T-helper 2 cell treated with Interferon-gamma antibody and Interleukin-4, amounts not matched to agents 5 μg/mL and 100 μg/mL, for 36 hours (primary cell): ENCODE measurements at regions not wholly inside any gene's neighbourhood (a gene's known extent, or its start where the extent isn't known, plus 50 kb on each side); places are given as distances from the start of the nearest gene placed in this dataset.

Experiments used
- DNase-seq: peaks from one replicate; pipeline ENCODE4 v3.0.0; 2021; ENCODE audit warnings: low spot score
- H3K27ac Mint-ChIP-seq: one replicate; pipeline ENCODE4 v1.8.0; 2021; ENCODE audit warnings: mild to moderate bottlenecking, mixed read lengths
- H3K27me3 Mint-ChIP-seq: one replicate; pipeline ENCODE4 v1.8.0; 2021; ENCODE audit warnings: low read depth, mixed read lengths
- H3K36me3 Mint-ChIP-seq: one replicate; pipeline ENCODE4 v1.8.0; 2021; ENCODE audit warnings: low read depth, mixed read lengths
- H3K4me1 Mint-ChIP-seq: one replicate; pipeline ENCODE4 v1.8.0; 2021; ENCODE audit warnings: low read depth, mixed read lengths
- H3K4me3 Mint-ChIP-seq: one replicate; pipeline ENCODE4 v1.8.0; 2022; ENCODE audit warnings: mild to moderate bottlenecking, moderate library complexity, mixed read lengths
- H3K9me3 Mint-ChIP-seq: one replicate; pipeline ENCODE4 v1.8.0; 2021; ENCODE audit warnings: mixed read lengths

DNA sequence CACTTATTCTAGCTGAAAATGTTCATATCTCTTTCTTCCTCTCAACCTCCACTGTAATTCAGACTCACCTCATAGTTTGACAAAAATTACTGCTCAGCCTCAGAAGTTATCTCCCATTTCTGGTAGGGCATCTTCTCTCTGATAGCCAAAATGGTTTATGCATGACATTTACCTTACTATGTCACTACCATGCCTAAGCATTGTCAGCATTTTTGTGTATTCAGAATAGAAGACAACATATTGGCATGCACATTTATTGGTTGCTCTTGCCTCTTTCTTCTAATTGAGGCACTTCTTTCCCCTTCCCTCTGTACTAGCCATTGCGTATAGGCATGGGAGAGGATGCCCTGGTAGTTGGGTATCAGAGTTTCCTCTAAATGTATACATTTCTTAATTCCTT lies 406.1 kb upstream of the DCC start:
- H3K4me1 Mint-ChIP-seq: no peaks in the 10 kb centered on the region
- H3K27ac Mint-ChIP-seq: no peak overlapping the region
- no peaks in the 10 kb centered on the region for H3K36me3 Mint-ChIP-seq
- H3K4me3 Mint-ChIP-seq: no peak overlapping the region
- H3K27me3 Mint-ChIP-seq: no peaks in the 10 kb centered on the region
- H3K9me3 Mint-ChIP-seq: peaks cover 21% of the 10 kb centered on the region
- no peak for DNase-seq

DNA sequence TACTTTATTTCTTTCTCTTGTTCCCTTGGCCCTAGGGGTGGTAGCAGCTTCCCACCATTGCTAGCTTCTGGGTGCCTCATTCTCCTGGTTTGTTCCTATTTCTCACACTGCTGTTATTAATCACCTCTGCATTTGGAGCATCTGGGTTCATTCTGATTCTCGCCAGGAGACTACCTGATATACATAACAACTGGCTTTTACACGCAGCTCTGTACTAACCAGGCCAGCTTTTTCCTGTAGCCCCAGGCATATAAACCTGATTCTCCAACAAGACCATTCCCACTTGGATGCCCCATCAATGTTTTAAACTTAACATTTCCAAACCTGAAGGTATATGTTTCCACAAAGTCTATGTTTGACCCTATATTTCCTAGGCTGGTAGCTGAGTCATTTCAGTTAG lies 403.9 kb upstream of the DCC start:
- Mint-ChIP-seq H3K4me1 (no peaks in the 10 kb centered on the region), H3K27me3 (no peaks in the 10 kb centered on the region), H3K36me3 (no peaks in the 10 kb centered on the region), H3K9me3 (peaks cover 11% of the 10 kb centered on the region), H3K27ac (no peak overlapping the region), H3K4me3 (no peak overlapping the region)
- DNase-seq: no peak

DNA sequence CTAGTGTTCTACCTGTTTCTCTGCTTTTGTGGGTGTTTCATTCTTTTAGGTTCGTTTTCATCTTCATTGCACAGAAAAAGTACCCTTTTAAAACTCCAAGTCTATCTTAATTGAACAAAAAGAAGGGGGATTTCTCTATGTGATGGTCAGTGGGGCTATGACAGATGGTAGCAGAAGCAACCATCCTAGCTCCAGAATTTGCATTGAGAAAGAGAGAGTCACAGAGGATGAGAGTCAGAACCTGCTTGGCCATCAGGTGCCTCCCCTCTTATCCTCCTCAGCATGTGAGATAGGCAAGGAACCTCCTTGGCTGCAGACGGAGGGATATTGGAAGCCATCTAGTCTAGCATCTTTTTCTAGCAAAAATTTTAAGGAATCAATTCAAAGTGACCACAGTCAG lies 398.0 kb upstream of the DCC start:
- Mint-ChIP-seq H3K27ac (no peak overlapping the region), H3K9me3 (peaks cover 2% of the 10 kb centered on the region), H3K4me3 (no peak overlapping the region), H3K36me3 (no peaks in the 10 kb centered on the region), H3K4me1 (no peaks in the 10 kb centered on the region), H3K27me3 (no peaks in the 10 kb centered on the region)
- DNase-seq: no peak

DNA sequence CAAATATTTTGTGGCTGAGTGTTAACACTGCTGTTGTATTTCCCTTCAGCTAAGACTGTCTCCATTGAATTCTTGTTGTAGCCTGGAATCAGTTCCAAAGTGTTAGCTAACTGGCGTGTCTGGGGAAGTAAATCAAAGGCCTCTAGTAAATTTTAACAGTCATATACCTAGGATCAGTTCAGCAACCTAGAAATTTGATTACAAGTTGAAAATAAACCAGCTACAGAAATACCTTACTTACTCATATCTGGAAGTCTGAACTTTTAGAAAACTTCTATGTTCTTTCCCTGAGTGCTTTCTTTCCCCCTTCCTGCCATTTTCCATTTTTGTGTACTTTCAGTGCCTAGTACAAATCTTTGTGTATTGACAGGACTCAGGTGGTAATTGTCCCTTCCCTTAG lies 396.7 kb upstream of the DCC start:
- DNase-seq: no peak
- no peaks in the 10 kb centered on the region for H3K27me3 Mint-ChIP-seq
- H3K4me1 Mint-ChIP-seq: no peaks in the 10 kb centered on the region
- H3K9me3 Mint-ChIP-seq: no peaks in the 10 kb centered on the region
- no peak overlapping the region for H3K4me3 Mint-ChIP-seq
- H3K36me3 Mint-ChIP-seq: no peaks in the 10 kb centered on the region
- H3K27ac Mint-ChIP-seq: no peak overlapping the region

DNA sequence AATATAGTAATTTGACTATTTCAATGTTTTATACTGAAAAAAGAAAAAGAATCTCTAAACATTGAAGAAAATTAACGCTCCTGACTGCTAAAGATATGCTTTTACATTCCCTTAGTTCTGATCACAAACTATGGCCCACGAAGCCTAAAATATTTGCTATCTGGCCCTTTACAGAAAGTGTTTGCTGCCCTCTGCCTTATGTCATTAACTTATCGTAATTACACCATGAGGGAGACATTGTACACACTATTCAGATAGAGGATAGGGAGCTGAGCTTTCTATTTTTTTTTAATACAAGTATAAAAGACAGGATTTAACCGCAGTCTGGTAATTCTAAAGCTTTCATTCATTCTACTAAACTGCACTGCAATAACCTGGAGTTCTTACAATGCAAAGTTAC lies 393.1 kb upstream of the DCC start:
- no peaks in the 10 kb centered on the region for H3K27me3 Mint-ChIP-seq
- H3K9me3 Mint-ChIP-seq: peaks cover 12% of the 10 kb centered on the region
- H3K4me1 Mint-ChIP-seq: no peaks in the 10 kb centered on the region
- no peaks in the 10 kb centered on the region for H3K36me3 Mint-ChIP-seq
- no peak for DNase-seq
- H3K4me3 Mint-ChIP-seq: no peak overlapping the region
- no peak overlapping the region for H3K27ac Mint-ChIP-seq

DNA sequence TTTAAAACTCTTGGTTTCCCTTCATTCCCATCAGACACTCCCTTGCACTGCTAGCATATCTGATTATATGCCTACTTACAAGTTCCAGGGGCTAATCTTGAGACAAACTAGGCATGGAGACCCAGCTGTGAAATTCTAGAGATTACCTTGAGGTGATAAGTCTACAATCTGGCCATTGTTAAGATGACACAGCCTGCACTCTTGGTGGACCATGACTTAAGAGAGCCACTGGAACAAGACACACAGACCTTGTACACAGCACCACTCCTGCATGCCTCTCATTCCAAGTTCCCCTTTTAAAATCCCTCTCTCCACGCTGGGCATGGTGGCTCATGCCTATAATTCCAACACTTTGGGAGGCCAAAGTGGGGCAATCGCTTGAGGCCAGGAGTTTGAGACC lies 387.2 kb upstream of the DCC start:
- Mint-ChIP-seq H3K4me3 (no peak overlapping the region), H3K27me3 (no peaks in the 10 kb centered on the region), H3K9me3 (peaks cover 23% of the 10 kb centered on the region), H3K4me1 (no peaks in the 10 kb centered on the region), H3K36me3 (no peaks in the 10 kb centered on the region), H3K27ac (no peak overlapping the region)
- DNase-seq: no peak

DNA sequence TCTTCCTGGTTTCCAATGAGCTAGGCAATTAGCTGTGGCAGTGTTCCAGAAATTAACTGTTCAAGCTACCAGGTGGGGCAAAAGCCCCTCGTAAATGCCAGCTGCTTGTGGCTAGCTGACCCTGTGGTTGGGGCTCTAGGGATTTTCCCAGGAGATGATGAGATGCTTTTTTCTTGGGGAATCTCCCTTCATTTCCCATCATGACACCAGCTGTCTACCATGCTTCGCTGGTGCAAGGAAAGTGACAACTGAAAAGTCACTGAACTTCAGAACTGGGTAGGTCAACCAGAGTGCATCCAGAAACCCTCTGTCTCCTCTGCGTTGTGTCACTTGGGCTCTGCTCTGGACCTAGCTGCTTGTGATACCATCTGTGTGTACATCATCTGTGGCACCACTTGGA lies 386.5 kb upstream of the DCC start:
- peaks cover 23% of the 10 kb centered on the region for H3K9me3 Mint-ChIP-seq

DNA sequence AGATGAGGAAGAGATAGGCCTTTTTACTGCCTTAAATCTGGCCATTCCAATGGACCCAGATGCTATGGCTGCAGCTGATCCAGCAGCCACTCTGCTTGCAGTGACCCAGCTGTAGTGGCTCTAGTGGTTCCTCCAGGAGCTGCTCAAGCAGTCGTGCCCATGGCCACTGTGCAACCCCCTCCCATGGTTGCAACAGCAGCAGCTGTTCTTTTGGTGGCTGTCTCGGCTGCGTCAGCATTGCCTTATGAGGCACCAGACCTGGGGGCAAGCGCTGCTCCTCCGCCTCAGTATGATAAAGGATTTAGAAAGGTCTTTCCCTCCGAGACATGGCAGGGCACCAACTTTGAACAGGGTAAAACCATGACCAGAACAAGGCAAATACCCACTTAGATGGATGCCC lies 384.9 kb upstream of the DCC start:
- no peak overlapping the region for H3K4me3 Mint-ChIP-seq
- no peaks in the 10 kb centered on the region for H3K4me1 Mint-ChIP-seq
- H3K27me3 Mint-ChIP-seq: no peaks in the 10 kb centered on the region
- H3K27ac Mint-ChIP-seq: no peak overlapping the region
- H3K9me3 Mint-ChIP-seq: peaks cover 16% of the 10 kb centered on the region
- H3K36me3 Mint-ChIP-seq: no peaks in the 10 kb centered on the region
- no peak for DNase-seq

More for the DNA sequence above, 386.5 kb upstream of the DCC start:
- Mint-ChIP-seq H3K27ac (no peak overlapping the region), H3K4me1 (no peaks in the 10 kb centered on the region), H3K36me3 (no peaks in the 10 kb centered on the region), H3K27me3 (no peaks in the 10 kb centered on the region), H3K4me3 (no peak overlapping the region)
- no peak for DNase-seq

DNA sequence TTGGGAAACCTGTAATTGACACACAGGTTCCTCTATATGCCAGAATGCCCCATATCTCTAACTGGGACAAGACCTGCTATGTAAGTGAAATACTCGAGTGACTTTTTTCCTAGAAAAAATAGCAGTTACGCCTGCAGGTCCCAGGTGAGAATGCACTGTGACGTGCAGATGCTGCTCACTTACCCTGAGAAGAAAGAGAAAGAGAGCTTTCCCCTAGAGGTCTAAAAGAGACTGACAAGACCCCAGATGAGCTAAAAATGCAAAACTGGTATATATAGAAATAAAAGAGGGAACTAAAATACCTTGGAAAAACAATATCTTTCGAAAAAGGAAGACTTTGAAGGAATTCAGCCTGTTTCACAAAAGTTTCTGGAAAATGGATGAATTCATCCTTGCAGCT lies 383.0 kb upstream of the DCC start:
- no peak overlapping the region for H3K27ac Mint-ChIP-seq
- no peaks in the 10 kb centered on the region for H3K4me1 Mint-ChIP-seq
- H3K27me3 Mint-ChIP-seq: no peaks in the 10 kb centered on the region
- DNase-seq: no peak
- peaks cover 16% of the 10 kb centered on the region for H3K9me3 Mint-ChIP-seq
- H3K4me3 Mint-ChIP-seq: no peak overlapping the region
- no peaks in the 10 kb centered on the region for H3K36me3 Mint-ChIP-seq

DNA sequence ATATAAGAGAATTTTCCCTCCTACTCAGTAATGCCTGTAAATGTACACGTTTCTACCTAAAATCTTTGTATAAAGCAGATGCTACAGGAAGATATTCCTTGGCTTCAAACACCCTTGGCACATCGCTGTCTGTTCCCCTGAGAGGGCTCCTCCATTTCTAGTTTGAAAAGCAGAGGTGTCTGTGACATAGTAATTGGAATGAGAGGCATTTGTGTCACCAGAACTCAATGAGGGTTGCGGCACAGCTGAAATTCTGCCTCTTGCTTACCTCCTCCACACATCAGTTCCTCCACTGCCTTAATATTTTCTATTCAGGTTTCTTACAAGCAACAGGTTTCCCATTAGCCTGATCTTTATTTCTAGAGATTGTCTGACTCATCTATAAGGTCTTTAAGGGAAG lies 359.9 kb upstream of the DCC start:
- Mint-ChIP-seq H3K4me3 (no peak overlapping the region), H3K9me3 (peaks cover 6% of the 10 kb centered on the region), H3K4me1 (no peaks in the 10 kb centered on the region), H3K36me3 (no peaks in the 10 kb centered on the region), H3K27me3 (no peaks in the 10 kb centered on the region), H3K27ac (no peak overlapping the region)
- no peak for DNase-seq

DNA sequence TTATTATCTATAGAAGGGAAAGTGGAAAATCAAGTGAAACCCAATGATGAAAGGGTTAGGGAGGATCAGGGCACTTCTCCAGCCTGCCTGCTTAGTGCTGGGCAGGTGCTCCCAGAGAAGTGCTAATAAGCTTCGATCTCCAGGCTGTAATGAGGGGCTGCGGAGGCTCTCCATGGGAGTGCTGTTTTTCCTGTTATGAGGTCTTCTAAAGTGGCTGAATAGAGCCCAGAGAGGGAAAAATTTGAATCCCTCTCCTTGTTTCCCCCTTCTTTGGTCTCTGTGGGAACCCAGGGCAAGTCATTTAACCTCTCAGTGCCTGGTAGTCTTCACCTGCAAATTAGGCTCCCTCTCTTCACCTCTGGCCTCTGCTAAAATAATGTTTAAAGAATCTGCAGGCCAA lies 351.7 kb upstream of the DCC start:
- no peak overlapping the region for H3K27ac Mint-ChIP-seq
- H3K27me3 Mint-ChIP-seq: no peaks in the 10 kb centered on the region
- no peaks in the 10 kb centered on the region for H3K36me3 Mint-ChIP-seq
- H3K9me3 Mint-ChIP-seq: peaks cover 7% of the 10 kb centered on the region
- no peak overlapping the region for H3K4me3 Mint-ChIP-seq
- DNase-seq: no peak
- no peaks in the 10 kb centered on the region for H3K4me1 Mint-ChIP-seq

DNA sequence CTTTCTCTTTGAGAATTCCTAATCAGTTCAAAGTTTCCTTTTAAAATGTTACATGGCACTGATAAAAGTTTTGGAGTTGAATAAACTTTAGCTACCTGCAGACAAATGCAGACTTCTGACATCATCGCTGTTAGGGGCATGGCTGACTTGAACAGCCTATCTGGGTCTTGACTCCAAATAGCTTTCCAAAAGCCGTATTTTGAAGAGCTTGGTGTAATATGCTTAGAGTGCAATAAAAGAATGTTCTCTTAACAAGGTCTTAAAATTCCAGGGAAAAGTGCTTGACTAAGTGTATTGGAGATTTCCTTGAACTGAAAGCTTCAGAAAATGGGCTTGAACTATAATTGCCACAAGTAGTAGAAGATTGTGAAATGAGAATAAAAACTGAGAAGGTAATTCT lies 342.9 kb upstream of the DCC start:
- no peak overlapping the region for H3K27ac Mint-ChIP-seq
- no peaks in the 10 kb centered on the region for H3K36me3 Mint-ChIP-seq
- H3K4me1 Mint-ChIP-seq: no peaks in the 10 kb centered on the region
- H3K9me3 Mint-ChIP-seq: no peaks in the 10 kb centered on the region
- no peaks in the 10 kb centered on the region for H3K27me3 Mint-ChIP-seq
- no peak for DNase-seq
- no peak overlapping the region for H3K4me3 Mint-ChIP-seq

DNA sequence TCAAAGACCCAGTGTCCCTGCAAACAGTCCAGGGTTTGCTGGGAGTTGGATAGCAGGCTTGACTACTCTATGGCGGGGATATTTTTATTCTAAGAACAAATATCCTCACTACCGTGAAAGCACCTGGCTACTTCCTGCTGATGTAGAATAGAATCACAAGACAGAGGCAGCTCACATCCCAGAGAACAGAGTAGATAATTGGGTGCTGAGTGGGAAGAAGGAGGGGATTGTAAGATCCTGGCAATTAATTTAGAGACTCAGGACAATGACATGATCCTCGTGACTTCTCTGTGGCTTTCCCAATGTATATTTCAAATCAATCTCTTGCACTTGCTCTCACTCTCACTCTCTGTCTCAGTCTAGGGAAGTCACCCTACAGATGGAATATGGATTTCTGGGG lies 341.9 kb upstream of the DCC start:
- Mint-ChIP-seq H3K36me3 (no peaks in the 10 kb centered on the region), H3K4me1 (no peaks in the 10 kb centered on the region), H3K27ac (no peak overlapping the region), H3K9me3 (no peaks in the 10 kb centered on the region), H3K27me3 (no peaks in the 10 kb centered on the region), H3K4me3 (no peak overlapping the region)
- no peak for DNase-seq

DNA sequence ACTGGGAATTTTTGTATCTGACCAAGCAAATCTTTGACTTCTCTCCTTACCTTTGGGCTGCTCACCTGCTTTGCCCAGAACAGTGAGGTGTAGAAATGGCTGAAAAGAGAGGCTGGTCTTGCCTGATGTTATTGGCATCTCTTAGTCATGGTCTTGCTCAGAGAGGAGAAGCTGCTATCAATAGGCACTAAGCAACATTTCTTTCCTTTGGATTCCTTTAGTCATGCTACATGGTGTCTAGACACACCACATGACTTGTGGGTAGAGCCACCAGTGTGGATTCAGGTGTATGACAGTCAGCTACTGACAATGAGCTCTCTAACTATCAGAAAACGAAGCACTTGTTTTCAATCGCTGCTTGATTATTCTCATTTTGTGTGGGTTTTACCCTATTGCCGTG lies 341.3 kb upstream of the DCC start:
- Mint-ChIP-seq H3K9me3 (no peaks in the 10 kb centered on the region), H3K4me1 (no peaks in the 10 kb centered on the region), H3K27me3 (no peaks in the 10 kb centered on the region), H3K4me3 (no peak overlapping the region), H3K27ac (no peak overlapping the region), H3K36me3 (no peaks in the 10 kb centered on the region)
- no peak for DNase-seq

DNA sequence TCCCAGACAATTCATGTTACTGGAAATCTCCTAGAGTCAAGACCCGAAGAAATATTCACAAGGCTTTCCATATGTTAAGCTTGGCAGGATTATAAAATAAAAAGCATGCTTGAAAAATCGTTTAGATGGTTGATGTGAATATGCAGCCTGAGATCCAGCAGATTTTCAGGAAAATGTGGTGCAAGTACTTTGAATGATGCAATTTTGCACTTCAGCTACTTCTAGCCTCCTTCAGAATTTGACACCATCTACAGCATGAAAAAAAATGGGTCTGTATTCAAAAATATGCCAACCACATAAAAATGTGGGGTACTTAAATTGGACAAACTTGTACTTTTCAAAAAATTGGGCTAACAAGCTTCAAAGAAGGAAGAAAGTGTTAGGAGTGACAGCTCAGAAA lies 340.6 kb upstream of the DCC start:
- Mint-ChIP-seq H3K9me3 (no peaks in the 10 kb centered on the region), H3K27me3 (no peaks in the 10 kb centered on the region), H3K36me3 (no peaks in the 10 kb centered on the region), H3K4me3 (no peak overlapping the region), H3K27ac (no peak overlapping the region), H3K4me1 (no peaks in the 10 kb centered on the region)
- DNase-seq: no peak

DNA sequence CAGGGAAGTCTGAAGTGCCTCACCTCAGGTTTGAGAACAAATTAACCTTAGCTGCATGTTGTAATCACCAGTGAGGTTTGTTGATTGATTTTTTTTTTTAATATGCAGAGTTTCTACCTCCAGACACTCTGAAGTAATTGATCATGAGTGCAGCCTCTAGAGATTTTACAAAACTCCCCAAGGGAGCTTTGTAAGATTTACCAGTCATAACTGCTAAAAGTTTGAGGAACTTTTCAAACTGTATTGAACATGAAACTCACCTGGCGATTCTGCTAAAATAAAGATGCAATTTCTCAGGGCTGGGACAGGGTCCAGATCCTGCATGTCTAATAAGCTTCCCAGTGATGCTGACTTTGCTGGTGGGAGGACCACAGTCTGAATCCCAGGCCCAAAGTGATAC lies 339.6 kb upstream of the DCC start:
- Mint-ChIP-seq H3K4me1 (no peaks in the 10 kb centered on the region), H3K36me3 (no peaks in the 10 kb centered on the region), H3K27ac (no peak overlapping the region), H3K27me3 (no peaks in the 10 kb centered on the region), H3K4me3 (no peak overlapping the region), H3K9me3 (no peaks in the 10 kb centered on the region)
- DNase-seq: no peak
